ENCODE measurements at regions not wholly inside any gene's neighbourhood (a gene's known extent, or its start where the extent isn't known, plus 50 kb on each side); places are given as distances from the start of the nearest gene placed in this dataset.

DNA sequence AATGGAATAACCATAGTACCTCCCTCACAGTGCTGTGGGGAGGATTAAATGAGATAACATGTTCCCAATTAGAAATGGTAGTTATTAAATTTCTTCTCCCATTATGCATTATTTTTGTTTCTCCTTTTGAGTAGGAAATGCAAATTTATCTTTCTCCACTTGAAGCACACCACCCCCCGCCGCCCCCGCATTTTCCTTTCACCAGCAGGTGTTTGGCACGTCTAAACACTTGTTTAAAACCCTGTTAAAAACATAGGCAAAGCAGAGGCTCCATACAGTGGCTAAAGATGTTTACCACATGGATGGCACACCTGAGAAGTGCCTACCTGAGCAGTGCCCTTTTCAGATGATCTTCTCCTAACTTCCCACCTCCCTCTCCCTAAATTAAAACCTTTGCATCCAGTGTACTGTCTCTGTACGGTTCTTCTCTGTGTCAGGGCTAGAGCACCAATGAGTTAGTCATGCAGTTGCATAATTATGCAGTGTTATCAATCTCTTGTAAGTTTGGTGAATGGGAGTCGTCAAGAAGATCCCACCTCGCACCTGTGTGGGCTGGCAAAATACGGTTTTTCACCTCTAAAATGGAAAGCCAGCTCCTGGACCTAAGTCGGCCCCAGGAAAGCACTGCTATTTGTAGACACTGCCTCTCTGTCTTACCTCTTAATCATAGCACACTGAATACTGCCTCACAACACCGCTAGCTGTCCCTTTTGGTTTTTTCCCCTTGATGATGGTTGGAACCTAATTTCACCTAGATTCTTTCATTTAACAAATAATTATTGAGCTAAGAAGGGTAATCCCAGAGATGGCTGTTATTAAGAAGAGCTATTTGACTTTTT lies 122.0 kb downstream of the CT47B1 start:
- Histone ChIP-seq H3K4me2 (ENCODE audit: extremely low read depth, insufficient read depth, low read length) (no peak overlapping the region), H3K27me3 (ENCODE audit: control insufficient read depth, insufficient read depth, low read length) (no peaks in the 10 kb centered on the region)

DNA sequence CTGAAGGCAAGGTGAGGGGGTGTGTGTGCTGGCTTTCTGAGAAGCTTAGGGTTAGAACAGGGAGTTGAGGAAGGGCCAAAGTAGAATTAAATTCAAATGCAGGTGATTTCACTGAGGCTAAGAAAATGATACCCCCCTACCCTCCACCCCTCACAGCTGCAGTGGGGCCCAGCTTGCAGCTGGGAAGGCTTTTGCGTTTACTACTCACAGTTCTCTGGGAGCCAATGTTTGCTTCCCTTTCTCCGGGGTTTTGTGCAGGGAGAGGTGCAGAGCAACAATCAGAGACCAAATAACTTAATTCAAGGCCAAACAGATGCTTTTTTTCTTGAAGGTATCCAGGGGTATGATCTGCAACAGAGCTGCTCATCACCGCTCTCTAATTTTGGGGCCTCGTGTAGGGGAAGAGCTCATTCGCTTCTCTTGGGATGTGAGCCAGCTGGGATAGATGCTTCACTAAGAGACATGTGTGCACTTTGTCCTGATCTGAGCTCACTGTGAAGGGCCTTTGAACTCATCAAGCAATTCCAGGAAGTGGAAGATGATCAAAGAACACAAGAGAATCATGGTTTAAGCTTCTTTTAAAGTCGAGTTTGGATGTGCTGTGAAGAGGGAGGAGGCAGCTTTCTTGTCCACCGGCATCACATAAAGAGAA lies 122.7 kb upstream of the C1GALT1C1 start:
- TF ChIP-seq, protein P1, sequence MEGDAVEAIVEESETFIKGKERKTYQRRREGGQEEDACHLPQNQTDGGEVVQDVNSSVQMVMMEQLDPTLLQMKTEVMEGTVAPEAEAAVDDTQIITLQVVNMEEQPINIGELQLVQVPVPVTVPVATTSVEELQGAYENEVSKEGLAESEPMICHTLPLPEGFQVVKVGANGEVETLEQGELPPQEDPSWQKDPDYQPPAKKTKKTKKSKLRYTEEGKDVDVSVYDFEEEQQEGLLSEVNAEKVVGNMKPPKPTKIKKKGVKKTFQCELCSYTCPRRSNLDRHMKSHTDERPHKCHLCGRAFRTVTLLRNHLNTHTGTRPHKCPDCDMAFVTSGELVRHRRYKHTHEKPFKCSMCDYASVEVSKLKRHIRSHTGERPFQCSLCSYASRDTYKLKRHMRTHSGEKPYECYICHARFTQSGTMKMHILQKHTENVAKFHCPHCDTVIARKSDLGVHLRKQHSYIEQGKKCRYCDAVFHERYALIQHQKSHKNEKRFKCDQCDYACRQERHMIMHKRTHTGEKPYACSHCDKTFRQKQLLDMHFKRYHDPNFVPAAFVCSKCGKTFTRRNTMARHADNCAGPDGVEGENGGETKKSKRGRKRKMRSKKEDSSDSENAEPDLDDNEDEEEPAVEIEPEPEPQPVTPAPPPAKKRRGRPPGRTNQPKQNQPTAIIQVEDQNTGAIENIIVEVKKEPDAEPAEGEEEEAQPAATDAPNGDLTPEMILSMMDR (conservative IDR thresholded peaks at IDR 0.05 in 1 of 2, IDR thresholded peaks at IDR 0.05 in 1 of 2; ENCODE audit: low read depth in 1 of 2, low read length in 2 of 2), result no peak
- TF ChIP-seq EZH2 (IDR thresholded peaks at IDR 0.05; ENCODE audit: low read length, missing control alignments), result no peak
- H3K4me1 ChIP-seq (ENCODE audit: control insufficient read depth, extremely low read depth, insufficient read depth, low read length), result no peaks in the 10 kb centered on the region
- H3K27me3 ChIP-seq (ENCODE audit: control insufficient read depth, insufficient read depth, low read length), result no peaks in the 10 kb centered on the region
- no peaks in the 10 kb centered on the region for H3K79me2 ChIP-seq (ENCODE audit: control insufficient read depth, insufficient read depth, low read length)
- no peak overlapping the region for H3K27ac ChIP-seq (ENCODE audit: insufficient read depth, low read length)
- H3K9me3 ChIP-seq (ENCODE audit: control insufficient read depth, insufficient read depth, low read depth, low read length), result no peaks in the 10 kb centered on the region
- H2AFZ ChIP-seq (ENCODE audit: low read length), result no peak overlapping the region
- no peak for DNase-seq (ENCODE audit: low read depth in 2 of 2)
- no peak overlapping the region for H3K9ac ChIP-seq (ENCODE audit: insufficient read depth, low read length)
- H3K4me2 ChIP-seq (ENCODE audit: extremely low read depth, insufficient read depth, low read length), result no peak overlapping the region
- H4K20me1 ChIP-seq (ENCODE audit: control insufficient read depth, extremely low read depth, insufficient read depth, low read length), result no peaks in the 10 kb centered on the region
- no peak overlapping the region for H3K4me3 ChIP-seq (replicated peaks in 1 of 4; ENCODE audit: control extremely low read depth in 1 of 4, insufficient read depth in 1 of 4, low read depth in 3 of 4, low read length in 4 of 4)
- H3K36me3 ChIP-seq (ENCODE audit: control insufficient read depth, insufficient read depth, low read length), result no peaks in the 10 kb centered on the region

More for the DNA sequence above, 122.0 kb downstream of the CT47B1 start:
- Histone ChIP-seq H3K9me3 (ENCODE audit: control insufficient read depth, insufficient read depth, low read depth, low read length) (no peaks in the 10 kb centered on the region), H3K4me1 (ENCODE audit: control insufficient read depth, extremely low read depth, insufficient read depth, low read length) (no peaks in the 10 kb centered on the region), H3K79me2 (ENCODE audit: control insufficient read depth, insufficient read depth, low read length) (no peaks in the 10 kb centered on the region), H3K27ac (ENCODE audit: insufficient read depth, low read length) (no peak overlapping the region), H3K36me3 (ENCODE audit: control insufficient read depth, insufficient read depth, low read length) (no peaks in the 10 kb centered on the region), H4K20me1 (ENCODE audit: control insufficient read depth, extremely low read depth, insufficient read depth, low read length) (no peaks in the 10 kb centered on the region), H2AFZ (ENCODE audit: low read length) (no peak overlapping the region), H3K9ac (ENCODE audit: insufficient read depth, low read length) (no peak overlapping the region), H3K4me3 (replicated peaks in 1 of 4; ENCODE audit: control extremely low read depth in 1 of 4, insufficient read depth in 1 of 4, low read depth in 3 of 4, low read length in 4 of 4) (no peak overlapping the region)
- TF ChIP-seq, protein P1 (conservative IDR thresholded peaks at IDR 0.05 in 1 of 2, IDR thresholded peaks at IDR 0.05 in 1 of 2; ENCODE audit: low read depth in 1 of 2, low read length in 2 of 2), result no peak
- TF ChIP-seq EZH2 (IDR thresholded peaks at IDR 0.05; ENCODE audit: low read length, missing control alignments), result no peak
- DNase-seq (ENCODE audit: low read depth in 2 of 2), result no peak

DNA sequence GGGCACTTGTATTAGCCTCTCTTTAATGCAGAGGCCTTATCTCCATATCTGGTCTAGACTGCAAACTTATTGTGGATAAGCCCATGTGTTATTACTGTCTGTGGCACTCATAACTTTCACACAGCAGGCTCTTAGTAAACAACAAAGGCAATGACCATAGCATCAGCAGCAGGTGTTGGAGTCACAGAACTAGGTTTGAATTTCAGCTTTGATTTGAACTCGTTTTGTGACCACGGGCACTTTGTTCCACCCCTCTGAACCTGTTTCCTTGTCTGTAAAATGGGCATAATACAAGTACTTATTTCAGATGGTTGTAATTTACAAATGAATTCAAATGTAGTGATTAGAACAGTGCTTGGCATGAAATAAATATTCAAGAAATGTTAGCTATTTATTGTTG lies 121.8 kb upstream of the C1GALT1C1 start:
- no peaks in the 10 kb centered on the region for H3K9me3 ChIP-seq (ENCODE audit: control insufficient read depth, insufficient read depth, low read depth, low read length)
- no peaks in the 10 kb centered on the region for H4K20me1 ChIP-seq (ENCODE audit: control insufficient read depth, extremely low read depth, insufficient read depth, low read length)
- no peaks in the 10 kb centered on the region for H3K79me2 ChIP-seq (ENCODE audit: control insufficient read depth, insufficient read depth, low read length)
- H3K4me3 ChIP-seq (replicated peaks in 1 of 4; ENCODE audit: control extremely low read depth in 1 of 4, insufficient read depth in 1 of 4, low read depth in 3 of 4, low read length in 4 of 4), result no peak overlapping the region
- no peak for DNase-seq (ENCODE audit: low read depth in 2 of 2)
- no peak overlapping the region for H3K9ac ChIP-seq (ENCODE audit: insufficient read depth, low read length)
- TF ChIP-seq EZH2 (IDR thresholded peaks at IDR 0.05; ENCODE audit: low read length, missing control alignments), result no peak
- TF ChIP-seq, protein P1 (conservative IDR thresholded peaks at IDR 0.05 in 1 of 2, IDR thresholded peaks at IDR 0.05 in 1 of 2; ENCODE audit: low read depth in 1 of 2, low read length in 2 of 2), result no peak
- H3K4me2 ChIP-seq (ENCODE audit: extremely low read depth, insufficient read depth, low read length), result no peak overlapping the region
- H3K27ac ChIP-seq (ENCODE audit: insufficient read depth, low read length), result no peak overlapping the region
- no peak overlapping the region for H2AFZ ChIP-seq (ENCODE audit: low read length)
- H3K27me3 ChIP-seq (ENCODE audit: control insufficient read depth, insufficient read depth, low read length), result no peaks in the 10 kb centered on the region
- no peaks in the 10 kb centered on the region for H3K36me3 ChIP-seq (ENCODE audit: control insufficient read depth, insufficient read depth, low read length)
- H3K4me1 ChIP-seq (ENCODE audit: control insufficient read depth, extremely low read depth, insufficient read depth, low read length), result no peaks in the 10 kb centered on the region
